Ishikawa (cell line): ENCODE measurements at regions not wholly inside any gene's neighbourhood (a gene's known extent, or its start where the extent isn't known, plus 50 kb on each side); places are given as distances from the start of the nearest gene placed in this dataset.

Experiments
- CEBPB ChIP-seq: IDR thresholded peaks from 2 replicates; pipeline ENCODE4 v1.6.1; 2012
- CREB1 ChIP-seq: IDR thresholded peaks from 2 replicates; pipeline ENCODE4 v1.6.1; 2012; ENCODE audit warnings: low read depth
- EGR1 ChIP-seq: IDR thresholded peaks from 2 replicates; pipeline ENCODE4 v1.6.1; 2012
- EP300 ChIP-seq: IDR thresholded peaks from 2 replicates; pipeline ENCODE4 v1.6.1; 2012; ENCODE audit warnings: borderline replicate concordance
- FOXM1 ChIP-seq: IDR thresholded peaks from 2 replicates; pipeline ENCODE4 v1.6.1; 2012; ENCODE audit warnings: low read depth, borderline replicate concordance
- NFIC ChIP-seq: IDR thresholded peaks from 2 replicates; pipeline ENCODE4 v1.6.1; 2012
- RAD21 ChIP-seq: IDR thresholded peaks from 2 replicates; pipeline ENCODE4 v1.6.1; 2012; ENCODE audit warnings: low read depth
- TAF1 ChIP-seq: IDR thresholded peaks from 2 replicates; pipeline ENCODE4 v1.6.1; 2012; ENCODE audit warnings: low read depth, mild to moderate bottlenecking
- TCF12 ChIP-seq: IDR thresholded peaks from 2 replicates; pipeline ENCODE4 v1.6.1; 2012; ENCODE audit warnings: low read depth
- TEAD4 ChIP-seq: IDR thresholded peaks from 2 replicates; pipeline ENCODE4 v1.6.1; 2012
- YY1 ChIP-seq: IDR thresholded peaks from 2 replicates; pipeline ENCODE4 v1.6.1; 2012; ENCODE audit warnings: low read depth
- ZBTB7A ChIP-seq: IDR thresholded peaks from 2 replicates; pipeline ENCODE4 v1.6.1; 2012; ENCODE audit warnings: low read depth
- TF ChIP-seq, protein P1 (sequence below): IDR thresholded peaks from 2 replicates; pipeline ENCODE4 v1.6.1; 2012; ENCODE audit warnings: low read depth, mild to moderate bottlenecking
- TF ChIP-seq, protein P2 (sequence below): IDR thresholded peaks from 2 replicates; pipeline ENCODE4 v1.6.1; 2012
- TF ChIP-seq, protein P3 (sequence below): IDR thresholded peaks from 2 replicates; pipeline ENCODE4 v1.6.1; 2012

DNA sequence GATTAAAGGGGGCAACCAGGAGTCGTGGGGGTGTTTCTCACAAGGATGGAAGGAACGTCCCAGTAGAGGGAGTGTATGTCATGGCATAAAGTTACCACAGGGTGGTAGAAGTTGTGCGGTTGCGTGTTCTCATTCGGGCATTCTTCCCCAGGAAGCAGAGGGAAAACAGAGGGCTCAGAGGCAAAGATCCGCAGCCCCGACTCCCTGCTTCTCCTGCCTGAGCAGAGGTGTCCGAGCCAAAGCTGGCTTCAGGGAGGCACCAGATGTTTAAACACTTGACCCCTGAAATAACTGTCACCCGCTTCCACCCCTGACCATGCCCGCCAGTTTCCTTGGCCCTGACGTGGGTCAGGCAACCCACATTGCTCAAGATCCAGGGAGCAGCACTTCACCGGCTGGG lies 83.7 kb downstream of the EN1 start:
- no peak for TF ChIP-seq TEAD4
- TF ChIP-seq, protein P1, sequence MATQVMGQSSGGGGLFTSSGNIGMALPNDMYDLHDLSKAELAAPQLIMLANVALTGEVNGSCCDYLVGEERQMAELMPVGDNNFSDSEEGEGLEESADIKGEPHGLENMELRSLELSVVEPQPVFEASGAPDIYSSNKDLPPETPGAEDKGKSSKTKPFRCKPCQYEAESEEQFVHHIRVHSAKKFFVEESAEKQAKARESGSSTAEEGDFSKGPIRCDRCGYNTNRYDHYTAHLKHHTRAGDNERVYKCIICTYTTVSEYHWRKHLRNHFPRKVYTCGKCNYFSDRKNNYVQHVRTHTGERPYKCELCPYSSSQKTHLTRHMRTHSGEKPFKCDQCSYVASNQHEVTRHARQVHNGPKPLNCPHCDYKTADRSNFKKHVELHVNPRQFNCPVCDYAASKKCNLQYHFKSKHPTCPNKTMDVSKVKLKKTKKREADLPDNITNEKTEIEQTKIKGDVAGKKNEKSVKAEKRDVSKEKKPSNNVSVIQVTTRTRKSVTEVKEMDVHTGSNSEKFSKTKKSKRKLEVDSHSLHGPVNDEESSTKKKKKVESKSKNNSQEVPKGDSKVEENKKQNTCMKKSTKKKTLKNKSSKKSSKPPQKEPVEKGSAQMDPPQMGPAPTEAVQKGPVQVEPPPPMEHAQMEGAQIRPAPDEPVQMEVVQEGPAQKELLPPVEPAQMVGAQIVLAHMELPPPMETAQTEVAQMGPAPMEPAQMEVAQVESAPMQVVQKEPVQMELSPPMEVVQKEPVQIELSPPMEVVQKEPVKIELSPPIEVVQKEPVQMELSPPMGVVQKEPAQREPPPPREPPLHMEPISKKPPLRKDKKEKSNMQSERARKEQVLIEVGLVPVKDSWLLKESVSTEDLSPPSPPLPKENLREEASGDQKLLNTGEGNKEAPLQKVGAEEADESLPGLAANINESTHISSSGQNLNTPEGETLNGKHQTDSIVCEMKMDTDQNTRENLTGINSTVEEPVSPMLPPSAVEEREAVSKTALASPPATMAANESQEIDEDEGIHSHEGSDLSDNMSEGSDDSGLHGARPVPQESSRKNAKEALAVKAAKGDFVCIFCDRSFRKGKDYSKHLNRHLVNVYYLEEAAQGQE = no peak
- TF ChIP-seq YY1 = no peak
- TF ChIP-seq TAF1 = no peak
- TF ChIP-seq FOXM1 = no peak
- TF ChIP-seq NFIC = no peak
- no peak for TF ChIP-seq EP300
- TF ChIP-seq EGR1 = no peak
- no peak for TF ChIP-seq CEBPB
- TF ChIP-seq CREB1 = no peak
- TF ChIP-seq, protein P2, sequence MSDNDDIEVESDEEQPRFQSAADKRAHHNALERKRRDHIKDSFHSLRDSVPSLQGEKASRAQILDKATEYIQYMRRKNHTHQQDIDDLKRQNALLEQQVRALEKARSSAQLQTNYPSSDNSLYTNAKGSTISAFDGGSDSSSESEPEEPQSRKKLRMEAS = no peak

DNA sequence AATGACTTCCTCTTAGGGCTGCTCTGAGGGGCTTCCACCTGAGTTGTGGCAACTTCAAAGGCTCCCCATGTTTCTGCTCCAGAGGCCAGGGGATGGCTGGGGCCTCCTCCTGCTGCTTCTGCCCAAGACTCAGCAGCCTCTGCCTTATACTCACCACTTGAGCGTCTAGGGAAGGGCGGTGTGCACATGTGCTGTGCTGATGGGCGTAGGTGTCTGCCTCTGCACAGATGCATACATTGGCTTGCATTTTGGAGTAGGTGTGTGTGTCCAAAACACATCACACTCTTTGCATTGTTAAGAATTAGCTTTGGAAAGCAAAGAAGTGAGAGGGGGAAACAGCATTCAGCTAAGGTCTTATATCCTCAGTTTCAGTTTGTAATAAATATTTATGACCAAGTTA lies 85.2 kb downstream of the EN1 start:
- TF ChIP-seq ZBTB7A (no peak), TEAD4 (no peak), CEBPB (no peak), RAD21 (no peak), TAF1 (no peak), FOXM1 (no peak), EGR1 (no peak), NFIC (no peak), TCF12 (no peak), YY1 (no peak), EP300 (no peak), CREB1 (no peak)
- TF ChIP-seq, protein P3, sequence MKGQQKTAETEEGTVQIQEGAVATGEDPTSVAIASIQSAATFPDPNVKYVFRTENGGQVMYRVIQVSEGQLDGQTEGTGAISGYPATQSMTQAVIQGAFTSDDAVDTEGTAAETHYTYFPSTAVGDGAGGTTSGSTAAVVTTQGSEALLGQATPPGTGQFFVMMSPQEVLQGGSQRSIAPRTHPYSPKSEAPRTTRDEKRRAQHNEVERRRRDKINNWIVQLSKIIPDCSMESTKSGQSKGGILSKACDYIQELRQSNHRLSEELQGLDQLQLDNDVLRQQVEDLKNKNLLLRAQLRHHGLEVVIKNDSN = no peak
- TF ChIP-seq, protein P1 = no peak
- TF ChIP-seq, protein P2 = no peak

DNA sequence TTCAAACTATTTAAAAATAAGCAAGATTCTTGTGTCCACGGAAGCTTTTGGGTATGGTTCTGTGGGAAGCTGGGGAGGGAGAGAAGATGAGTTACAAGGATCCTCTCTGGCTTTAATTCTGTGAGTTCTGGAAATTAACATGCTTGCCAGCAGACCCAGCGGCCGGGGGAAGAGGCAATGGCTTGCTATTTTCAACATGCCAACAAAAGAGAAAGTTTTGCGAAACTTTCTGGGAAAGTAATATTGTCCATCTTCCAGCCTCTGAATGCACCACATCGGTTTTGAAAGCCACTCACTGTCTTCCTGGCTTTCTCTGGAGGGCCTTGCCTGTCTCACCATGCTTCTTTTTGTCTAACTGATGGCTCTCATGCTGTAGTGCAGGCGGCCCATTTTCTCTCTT lies 85.7 kb downstream of the EN1 start:
- no peak for TF ChIP-seq CEBPB
- TF ChIP-seq ZBTB7A = no peak
- TF ChIP-seq FOXM1 = no peak
- TF ChIP-seq EP300 = no peak
- TF ChIP-seq NFIC = no peak
- TF ChIP-seq, protein P2 = no peak

DNA sequence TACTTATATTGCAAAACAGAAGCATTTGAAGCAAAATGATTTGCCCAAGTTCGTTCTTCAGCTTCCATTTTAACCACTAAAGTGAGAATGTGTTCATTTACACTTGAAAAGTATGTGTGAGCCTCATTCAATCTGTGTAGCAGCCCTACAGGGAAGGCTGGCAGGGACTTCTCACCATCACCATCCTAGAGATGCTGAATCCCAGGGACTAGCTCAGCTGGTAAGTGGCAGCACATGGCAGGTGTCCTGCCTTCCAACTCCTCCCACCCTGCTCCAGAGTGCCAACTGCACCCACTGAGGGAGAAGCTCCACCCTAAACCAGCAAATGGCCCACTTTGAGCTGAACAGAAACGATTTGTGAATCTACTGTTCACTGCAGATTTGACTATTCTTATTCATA lies 91.5 kb downstream of the EN1 start:
- no peak for TF ChIP-seq YY1
- TF ChIP-seq RAD21 = no peak
- TF ChIP-seq CEBPB = no peak
- no peak for TF ChIP-seq TEAD4
- TF ChIP-seq TCF12 = no peak
- no peak for TF ChIP-seq NFIC
- no peak for TF ChIP-seq EP300
- no peak for TF ChIP-seq EGR1
- TF ChIP-seq, protein P1 = no peak
- no peak for TF ChIP-seq ZBTB7A
- TF ChIP-seq CREB1 = no peak
- TF ChIP-seq, protein P3 = no peak
- TF ChIP-seq TAF1 = no peak
- TF ChIP-seq, protein P2 = no peak
- no peak for TF ChIP-seq FOXM1
